GM19438 (cell line): ENCODE measurements at regions not wholly inside any gene's neighbourhood (a gene's known extent, or its start where the extent isn't known, plus 50 kb on each side); places are given as distances from the start of the nearest gene placed in this dataset.

Experiments
- ATAC-seq: cut with Tn5 transposase; IDR thresholded peaks from one replicate; pipeline ENCODE4 v1.9.1; 2021; ENCODE audit warnings: low read depth; ENCODE audit not compliant: unreplicated experiment

- no peak for ATAC-seq
These were observed 105.5 kb upstream of the MAP1LC3B2 start for GRCh38 chr12:116453631-116454030.

- no peak for ATAC-seq
These were observed 105.1 kb upstream of the MAP1LC3B2 start for GRCh38 chr12:116454076-116454475.

GRCh38 chr12:116454950-116455447 is 104.2 kb upstream of the MAP1LC3B2 start:
- no peak for ATAC-seq

GRCh38 chr12:116455540-116456329 is 103.4 kb upstream of the MAP1LC3B2 start:
- no peak for ATAC-seq

- ATAC-seq = no peak
These were observed 102.7 kb upstream of the MAP1LC3B2 start for GRCh38 chr12:116456330-116457082.

GRCh38 chr12:116458492-116458891 is 100.7 kb upstream of the MAP1LC3B2 start:
- ATAC-seq = no peak

GRCh38 chr12:116459011-116459875 is 99.9 kb upstream of the MAP1LC3B2 start:
- no peak for ATAC-seq

- ATAC-seq = no peak
These were observed 99.1 kb upstream of the MAP1LC3B2 start for GRCh38 chr12:116459916-116460663.

- no peak for ATAC-seq
These were observed 98.1 kb upstream of the MAP1LC3B2 start for GRCh38 chr12:116461060-116461459.

GRCh38 chr12:116463366-116463765 is 95.8 kb upstream of the MAP1LC3B2 start:
- no peak for ATAC-seq

- no peak for ATAC-seq
These were observed 93.8 kb upstream of the MAP1LC3B2 start for GRCh38 chr12:116465407-116465806.

GRCh38 chr12:116465856-116466255 is 93.3 kb upstream of the MAP1LC3B2 start:
- no peak for ATAC-seq

GRCh38 chr12:116466536-116466935 is 92.6 kb upstream of the MAP1LC3B2 start:
- ATAC-seq = no peak

GRCh38 chr12:116469344-116469743 is 89.8 kb upstream of the MAP1LC3B2 start:
- no peak for ATAC-seq

GRCh38 chr12:116471544-116471943 is 87.6 kb upstream of the MAP1LC3B2 start:
- no peak for ATAC-seq

- no peak for ATAC-seq
These were observed 87.0 kb upstream of the MAP1LC3B2 start for GRCh38 chr12:116472193-116472592.

- ATAC-seq = no peak
These were observed 85.8 kb upstream of the MAP1LC3B2 start for GRCh38 chr12:116473416-116473815.

- no peak for ATAC-seq
These were observed 84.8 kb upstream of the MAP1LC3B2 start for GRCh38 chr12:116474331-116474730.

- no peak for ATAC-seq
These were observed 84.3 kb upstream of the MAP1LC3B2 start for GRCh38 chr12:116474899-116475298.

GRCh38 chr12:116476227-116476822 is 82.9 kb upstream of the MAP1LC3B2 start:
- ATAC-seq = no peak
